Limb (tissue), 2 donors: ENCODE measurements at regions not wholly inside any gene's neighbourhood (a gene's known extent, or its start where the extent isn't known, plus 50 kb on each side); places are given as distances from the start of the nearest gene placed in this dataset.

ENCODE experiments used
- DNase-seq, 2 donors: peaks; one replicate each; pipeline ENCODE4 v3.0.0-alpha.2; 2016; ENCODE audit errors: extremely low spot score in 2 of 2

- DNase-seq = no peak
These were observed 65.6 kb upstream of the CHRNA7 start for GRCh38 chr15:31964586-31965307.

DNA sequence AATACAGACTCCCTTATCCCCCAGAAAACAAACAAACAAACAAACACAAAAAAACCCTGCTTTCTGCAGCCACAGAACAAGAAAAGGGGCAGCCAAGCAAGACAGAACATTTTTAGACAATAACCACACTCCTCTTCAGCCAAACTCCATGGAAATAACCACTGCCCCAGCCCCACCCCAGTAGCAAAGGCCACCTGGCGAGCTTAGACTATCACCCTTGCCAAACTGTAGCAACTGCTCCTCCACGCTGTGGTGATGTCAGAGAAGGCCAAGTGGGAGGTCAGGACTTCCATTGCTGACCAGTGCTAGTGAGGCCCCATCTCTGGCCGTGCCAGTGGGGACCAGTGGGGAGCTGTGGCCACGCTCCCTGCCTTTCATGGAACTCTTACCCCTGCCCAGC is 60.3 kb upstream of the CHRNA7 start:
- no peak for DNase-seq

- DNase-seq = no peak
These were observed 57.1 kb upstream of the CHRNA7 start for GRCh38 chr15:31973197-31973596.

- no peak for DNase-seq
These were observed 56.0 kb upstream of the CHRNA7 start for GRCh38 chr15:31974154-31974794.

GRCh38 chr15:31974855-31975829 is 55.2 kb upstream of the CHRNA7 start:
- peak; percentile 59 to 69 for DNase-seq

- DNase-seq = no peak
These were observed 54.5 kb upstream of the CHRNA7 start for GRCh38 chr15:31975830-31976229.

- no peak for DNase-seq
These were observed 53.2 kb upstream of the CHRNA7 start for GRCh38 chr15:31977138-31977537.

DNA sequence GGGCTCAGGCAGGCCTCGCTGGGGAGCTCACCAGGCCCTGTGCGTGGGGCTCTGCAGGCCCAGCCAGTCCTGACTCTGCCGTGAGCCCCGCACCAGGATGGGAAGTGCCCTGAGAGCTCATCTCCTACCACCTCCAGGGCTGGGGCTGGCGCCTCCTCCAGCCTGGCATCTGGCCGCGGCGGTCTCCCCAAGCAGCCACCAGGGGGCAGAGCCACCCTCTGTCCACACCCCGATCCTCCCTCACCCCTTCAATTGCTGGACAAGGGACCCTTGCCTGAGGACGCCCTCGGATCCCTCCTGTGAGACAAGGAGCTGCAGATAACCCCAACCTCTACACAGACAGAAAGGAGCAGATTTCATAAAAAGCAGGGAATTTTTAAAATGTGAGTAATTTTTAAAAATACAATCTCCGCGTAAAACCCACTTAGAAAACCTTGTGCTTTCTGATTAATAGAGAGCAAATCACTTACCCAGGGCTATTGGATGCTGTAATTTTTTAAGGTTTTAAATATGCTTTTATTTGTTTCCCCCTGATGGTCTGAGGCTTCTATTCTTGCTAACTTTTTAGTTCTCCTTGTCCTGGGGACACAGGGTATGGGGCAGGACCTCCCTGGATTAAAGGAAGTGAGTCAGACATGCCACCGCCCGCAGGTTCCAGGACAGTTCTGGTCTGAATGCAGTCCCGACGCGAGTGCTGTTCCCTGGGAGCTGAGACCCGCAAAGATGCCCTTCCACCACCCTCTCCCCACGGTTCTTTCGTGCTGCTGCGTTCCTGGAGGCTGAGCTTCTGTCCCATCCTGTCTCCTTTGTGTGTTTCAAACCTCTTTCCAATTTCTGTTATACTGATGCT is 52.3 kb upstream of the CHRNA7 start:
- DNase-seq = peak; percentile 42 to 85
